AG10803 (cell line): ENCODE measurements at regions not wholly inside any gene's neighbourhood (a gene's known extent, or its start where the extent isn't known, plus 50 kb on each side); places are given as distances from the start of the nearest gene placed in this dataset.

Source experiments
- DNase-seq: peaks from one replicate; pipeline ENCODE4 v3.0.0; 2010; ENCODE audit warnings: low read depth
- H3K4me3 ChIP-seq: 2 replicates; pipeline ENCODE4 v1.5.1; 2011; ENCODE audit warnings: mild to moderate bottlenecking, low read length, control low read depth
- CTCF ChIP-seq: conservative IDR thresholded peaks from 2 replicates; pipeline ENCODE4 v1.5.1; 2011; ENCODE audit warnings: mild to moderate bottlenecking, low read length, control low read depth, inconsistent platforms

GRCh38 chr13:53605326-53605725 lies 576.7 kb downstream of the OLFM4 start:
- DNase-seq = no peak
- TF ChIP-seq CTCF = no peak
- H3K4me3 ChIP-seq = no peak overlapping the region

DNA sequence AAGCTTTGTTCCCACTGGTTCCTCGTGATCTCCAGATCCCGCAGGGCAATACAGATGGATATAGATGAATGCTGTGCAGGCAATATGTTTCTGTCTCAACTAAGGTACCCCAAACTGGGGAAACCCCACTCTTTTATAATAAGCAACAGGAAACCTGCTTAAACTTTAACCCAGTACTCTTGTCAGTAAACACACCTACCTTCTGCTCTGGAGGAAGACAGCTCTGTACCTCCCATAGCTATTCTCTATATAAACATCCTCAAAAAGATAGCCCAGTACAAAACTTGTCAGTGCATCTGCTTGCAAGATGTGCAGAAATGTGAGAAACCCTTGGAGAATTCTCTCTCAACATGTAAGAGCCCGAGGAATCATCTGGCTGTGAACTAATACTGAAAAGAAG lies 583.6 kb downstream of the OLFM4 start:
- no peak for DNase-seq
- TF ChIP-seq CTCF = no peak
- H3K4me3 ChIP-seq = no peak overlapping the region

DNA sequence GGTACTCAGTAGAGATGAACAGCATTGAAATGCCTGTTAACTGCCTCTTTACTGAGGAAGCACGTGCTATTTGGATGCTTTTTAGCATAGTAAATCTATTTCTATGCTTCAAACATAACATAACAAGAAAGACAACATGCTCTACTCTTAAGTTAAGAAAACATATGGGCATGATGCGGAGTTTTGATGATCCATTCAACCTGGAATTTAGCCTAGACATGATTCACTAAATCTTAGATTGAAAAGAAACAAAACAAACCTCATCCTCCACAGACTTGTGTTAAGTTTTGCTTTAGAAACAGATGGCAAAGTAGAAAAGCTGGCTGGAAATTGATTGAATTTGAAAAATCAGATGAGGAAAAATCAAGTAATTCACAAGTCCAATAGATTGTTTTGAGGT lies 593.8 kb downstream of the OLFM4 start:
- no peak overlapping the region for H3K4me3 ChIP-seq
- DNase-seq = no peak
- no peak for TF ChIP-seq CTCF

DNA sequence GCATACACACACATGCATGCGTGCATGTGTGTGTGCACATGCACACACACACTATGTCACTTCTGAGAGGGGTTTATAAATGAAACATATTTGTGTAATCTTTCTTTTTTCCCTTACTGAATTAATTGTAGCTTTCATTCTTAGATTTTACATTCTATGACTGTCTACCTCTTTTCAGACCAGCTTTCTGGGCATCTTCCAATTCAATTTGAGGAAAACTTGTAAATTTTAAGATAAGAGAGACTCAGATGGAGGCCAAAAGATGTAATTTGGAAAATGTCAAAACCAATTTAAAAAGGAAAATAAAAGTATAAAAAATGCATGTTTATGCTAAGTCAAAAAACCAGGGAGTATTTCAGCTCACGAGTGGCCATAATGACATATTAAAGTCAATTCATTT lies 594.5 kb downstream of the OLFM4 start:
- DNase-seq = no peak
- TF ChIP-seq CTCF = no peak
- no peak overlapping the region for H3K4me3 ChIP-seq

DNA sequence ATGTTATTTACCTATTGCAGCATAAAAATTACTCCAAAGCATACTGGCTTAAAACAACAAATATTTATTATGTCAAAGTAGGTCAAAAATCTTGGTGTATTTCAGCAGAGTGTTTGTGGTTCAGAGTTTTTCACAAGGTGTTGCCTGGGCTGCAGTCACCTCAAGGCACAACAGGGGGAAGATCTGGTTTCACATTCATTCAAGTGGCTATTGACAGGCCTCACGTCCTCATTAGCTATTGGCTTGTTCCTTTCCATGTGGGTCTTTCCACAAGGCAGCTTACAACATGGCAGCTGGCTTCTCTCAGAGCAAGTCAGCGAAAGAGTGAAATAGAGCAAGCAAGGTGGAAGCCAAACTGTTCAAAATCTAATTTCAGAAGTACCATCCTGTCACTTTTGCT lies 602.9 kb downstream of the OLFM4 start:
- DNase-seq = no peak
- H3K4me3 ChIP-seq = no peak overlapping the region
- TF ChIP-seq CTCF = no peak

DNA sequence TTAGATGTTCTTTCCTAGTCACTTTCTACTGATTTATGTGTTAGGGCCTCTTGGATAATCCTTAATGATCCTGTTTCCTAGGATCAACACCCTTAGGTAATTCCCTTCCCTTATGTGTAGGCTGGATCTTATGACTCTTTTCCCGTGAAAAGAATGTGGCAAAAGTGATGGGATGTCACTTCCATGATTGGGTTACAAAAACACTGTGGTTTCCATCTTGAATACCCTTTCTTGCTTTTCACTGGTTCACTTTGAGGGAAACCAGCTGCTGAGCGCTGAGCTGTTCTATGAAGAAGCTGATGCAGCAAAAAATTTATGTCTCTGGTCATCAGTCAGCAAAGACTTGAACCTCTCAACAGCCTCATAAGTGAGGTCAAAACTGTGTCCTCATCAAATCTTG lies 609.4 kb downstream of the OLFM4 start:
- TF ChIP-seq CTCF = no peak
- no peak for DNase-seq
- no peak overlapping the region for H3K4me3 ChIP-seq

DNA sequence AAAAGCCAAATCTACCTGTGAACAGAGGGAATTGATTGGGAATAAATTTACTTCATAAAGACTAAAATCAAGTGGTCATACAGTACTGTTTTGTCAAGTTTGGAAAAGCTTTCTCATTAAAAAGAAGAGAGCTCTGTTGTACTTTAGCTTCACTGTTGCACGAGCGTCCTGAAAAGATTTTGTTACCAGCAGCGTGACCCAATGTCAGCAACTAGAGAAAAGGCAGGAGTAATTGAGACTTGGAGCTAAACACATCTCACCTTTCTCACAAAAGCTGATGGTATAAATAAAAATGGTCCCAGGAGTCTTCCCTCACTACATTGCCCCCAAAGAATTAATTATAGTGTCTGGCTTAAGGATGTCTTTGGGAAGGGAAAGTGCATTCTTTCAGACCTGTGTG lies 613.7 kb downstream of the OLFM4 start:
- no peak overlapping the region for H3K4me3 ChIP-seq
- DNase-seq = no peak
- TF ChIP-seq CTCF = no peak
